HG02642 (cell line): ENCODE measurements at regions not wholly inside any gene's neighbourhood (a gene's known extent, or its start where the extent isn't known, plus 50 kb on each side); places are given as distances from the start of the nearest gene placed in this dataset.
"Not testable (repeated sequence)": the region's sequence is repeated elsewhere in the genome, so short reads cannot be mapped to it uniquely, and the experiment has no call there.

Experiments
- ATAC-seq: cut with Tn5 transposase; IDR thresholded peaks from one replicate; pipeline ENCODE4 v1.9.1; 2021; ENCODE audit warnings: mild to moderate bottlenecking; ENCODE audit not compliant: unreplicated experiment, poor library complexity

DNA sequence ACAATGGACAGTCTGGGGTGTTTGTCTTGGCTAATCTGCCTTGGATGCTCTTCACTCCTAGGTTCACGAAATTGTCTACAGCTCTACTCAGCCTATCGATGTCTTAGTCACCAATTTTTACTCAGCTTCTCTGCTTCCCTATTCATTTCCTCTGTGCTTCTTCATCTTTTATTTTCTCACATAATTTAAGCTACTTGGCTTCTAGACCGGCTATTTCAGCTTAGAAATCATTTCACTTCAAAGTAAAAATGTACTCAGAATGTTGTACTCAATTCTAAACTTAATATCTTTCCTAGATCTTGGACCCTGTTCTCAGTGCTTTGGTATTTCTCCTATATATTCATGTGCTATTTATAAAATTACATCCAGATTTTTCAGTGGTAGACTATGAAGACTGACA, 430.0 kb upstream of the FTMT start:
- no peak for ATAC-seq

DNA sequence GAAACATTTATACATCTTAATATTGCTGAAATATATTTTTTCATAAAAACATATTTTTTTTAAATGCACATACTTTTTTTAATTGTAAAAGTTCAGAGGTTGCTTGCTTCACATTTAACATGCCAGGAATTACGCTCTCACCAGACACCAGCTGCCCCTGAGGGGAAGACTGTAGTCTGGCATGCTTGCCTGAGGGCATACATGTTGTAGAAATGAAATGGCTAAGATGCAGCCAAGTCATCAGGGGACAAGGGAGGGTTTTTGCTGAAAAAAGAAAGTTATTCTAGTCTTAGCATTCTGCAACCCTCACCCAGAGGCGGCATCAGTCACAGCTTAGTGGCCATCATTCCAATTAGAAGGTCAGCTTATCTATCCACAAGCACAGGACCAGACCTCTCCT, 426.7 kb upstream of the FTMT start:
- ATAC-seq: no peak

DNA sequence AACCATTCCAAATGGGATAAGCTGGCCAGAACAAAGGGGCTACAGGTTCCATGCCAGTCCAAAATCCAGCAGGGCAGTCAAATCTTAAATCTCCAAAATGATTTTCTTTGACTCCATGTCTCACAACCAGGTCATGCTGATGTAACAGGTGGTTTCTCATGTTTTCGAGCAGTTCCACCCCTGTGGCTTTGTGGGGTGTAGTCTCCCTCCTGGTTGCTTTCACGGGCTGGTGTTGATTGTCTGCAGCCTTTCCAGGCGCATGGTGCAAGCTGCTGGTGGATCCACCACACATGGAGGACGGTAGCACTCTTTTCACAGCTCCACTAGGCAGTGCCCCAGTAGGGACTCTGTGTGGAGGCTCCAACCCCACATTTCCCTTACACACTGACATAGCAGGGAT, 425.5 kb upstream of the FTMT start:
- no peak for ATAC-seq

DNA sequence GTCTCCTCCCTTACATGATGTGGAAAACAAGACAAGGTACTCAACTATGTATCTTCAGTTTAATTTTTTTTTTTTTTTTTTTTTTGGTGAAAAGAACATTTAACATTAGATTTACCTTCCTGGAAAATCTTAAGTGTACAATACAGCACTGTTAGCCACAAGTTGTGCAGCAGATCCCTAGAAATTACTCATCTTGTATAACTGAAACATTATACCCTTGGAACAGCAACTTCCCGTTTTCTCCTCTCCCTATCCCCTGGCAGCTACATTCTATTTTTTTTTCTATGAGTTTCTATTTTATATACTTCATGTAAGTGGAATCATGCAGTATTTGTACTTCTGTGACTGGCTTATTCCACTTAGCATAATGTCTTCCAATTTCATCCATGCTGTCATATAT, 421.9 kb upstream of the FTMT start:
- no peak for ATAC-seq

DNA sequence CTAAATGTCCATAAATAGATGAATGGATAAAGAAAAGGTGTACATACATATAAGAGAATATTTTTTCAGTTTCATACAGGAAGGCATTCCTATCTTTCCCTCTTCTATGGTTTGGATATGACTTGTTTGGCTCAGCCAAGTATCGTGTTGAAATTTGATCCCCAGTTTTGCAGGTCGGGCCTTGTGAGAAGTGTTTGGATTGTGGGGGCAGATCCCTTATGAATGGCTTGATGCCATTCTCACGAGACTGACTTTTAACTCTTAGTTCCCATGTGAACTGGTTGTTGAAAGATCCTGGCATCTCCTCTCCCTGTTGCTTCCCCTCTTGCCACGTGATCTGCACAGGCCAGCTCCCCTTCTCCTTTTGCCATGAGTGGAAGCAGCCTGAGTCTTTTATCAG, 421.1 kb upstream of the FTMT start:
- no peak for ATAC-seq

DNA sequence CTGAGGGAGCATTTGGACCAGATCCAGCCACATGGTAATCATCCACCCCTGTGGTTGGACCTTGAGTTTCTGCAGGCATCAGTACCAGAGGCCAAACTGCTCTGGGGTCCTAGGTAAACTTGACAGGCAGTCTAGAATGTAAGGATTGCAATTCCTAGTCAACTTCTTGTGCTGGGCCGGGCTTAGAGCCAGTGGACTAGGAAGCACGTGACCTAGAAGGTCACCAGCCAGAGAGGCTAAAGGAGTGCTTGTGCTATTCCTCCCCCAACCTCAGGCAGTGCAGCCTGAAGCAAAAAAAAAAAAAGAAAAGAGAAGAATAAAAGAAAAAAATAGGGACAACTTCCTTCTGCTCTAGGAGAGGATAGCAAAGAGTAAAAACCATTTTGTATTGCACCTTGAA, 406.2 kb upstream of the FTMT start:
- ATAC-seq: no peak

DNA sequence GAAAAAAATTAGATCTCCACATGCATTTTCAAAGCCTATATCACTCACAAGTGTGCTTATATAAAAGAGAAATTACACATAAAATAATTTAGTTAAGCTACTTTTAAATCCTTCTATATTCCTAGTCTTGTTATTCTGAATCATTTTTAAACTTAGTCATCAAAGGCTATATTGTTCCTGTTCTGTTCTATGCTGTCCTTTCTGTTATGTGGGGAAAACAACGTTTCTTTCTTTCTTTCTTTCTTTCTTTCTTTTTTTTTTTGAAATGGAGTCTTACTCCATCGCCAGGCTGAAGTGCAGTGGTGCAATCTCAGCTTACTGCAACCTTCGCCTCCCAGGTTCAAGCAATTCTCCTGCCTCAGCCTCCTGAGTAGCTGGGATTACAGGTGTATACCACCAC, 389.2 kb upstream of the FTMT start:
- ATAC-seq: no peak

DNA sequence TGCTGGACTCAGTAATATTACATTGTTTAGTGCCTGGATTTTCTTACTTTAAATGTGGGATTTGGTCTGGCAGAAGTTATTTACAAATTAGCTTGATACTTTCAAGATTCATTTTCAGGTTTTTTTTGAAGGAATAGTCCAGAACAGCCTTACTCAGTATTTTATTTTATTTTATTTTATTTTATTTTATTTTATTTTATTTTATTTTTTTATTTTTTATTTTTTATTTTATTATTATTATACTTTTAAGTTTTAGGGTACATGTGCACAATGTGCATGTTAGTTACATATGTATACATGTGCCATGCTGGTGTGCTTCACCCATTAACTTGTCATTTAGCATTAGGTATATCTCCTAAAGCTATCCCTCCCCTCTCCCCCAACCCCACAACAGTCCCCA, 380.5 kb upstream of the FTMT start:
- not testable (repeated sequence) for ATAC-seq

DNA sequence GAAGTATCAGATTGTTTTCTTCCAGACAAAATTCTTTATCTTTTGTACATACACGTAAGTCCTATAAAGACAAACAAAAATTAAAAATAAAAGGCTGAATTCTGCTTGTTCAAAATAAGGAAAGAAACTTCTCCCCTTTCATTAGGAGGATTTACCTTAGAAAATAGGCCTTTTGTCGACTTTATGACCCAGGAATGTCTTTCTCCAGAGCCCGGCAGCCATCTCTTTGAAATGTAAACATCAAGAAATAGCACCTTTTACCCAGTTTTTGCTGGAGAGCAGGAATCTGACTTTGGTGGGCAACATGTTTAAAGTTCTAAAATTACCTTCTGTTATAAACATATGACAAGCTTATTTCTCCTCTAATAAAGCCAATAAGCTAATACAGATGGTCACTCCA, 373.0 kb upstream of the FTMT start:
- no peak for ATAC-seq

DNA sequence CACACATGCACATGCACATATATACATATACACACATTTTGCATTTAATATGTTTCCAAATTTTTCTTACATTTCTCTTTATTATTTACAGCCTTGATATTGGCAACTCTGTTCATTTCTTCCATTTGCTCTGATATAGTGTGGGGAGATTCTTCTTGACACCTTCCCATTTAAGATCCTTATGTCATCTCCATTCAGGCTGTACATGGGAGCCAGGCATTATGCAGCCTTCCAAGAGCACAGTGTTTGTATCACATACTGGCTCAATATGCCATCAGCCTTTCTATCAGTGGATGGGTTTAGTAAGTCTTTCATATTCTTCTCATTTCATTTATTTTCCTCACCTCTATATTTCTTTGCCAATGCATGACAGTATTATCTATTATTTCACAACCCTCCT, 372.3 kb upstream of the FTMT start:
- no peak for ATAC-seq

DNA sequence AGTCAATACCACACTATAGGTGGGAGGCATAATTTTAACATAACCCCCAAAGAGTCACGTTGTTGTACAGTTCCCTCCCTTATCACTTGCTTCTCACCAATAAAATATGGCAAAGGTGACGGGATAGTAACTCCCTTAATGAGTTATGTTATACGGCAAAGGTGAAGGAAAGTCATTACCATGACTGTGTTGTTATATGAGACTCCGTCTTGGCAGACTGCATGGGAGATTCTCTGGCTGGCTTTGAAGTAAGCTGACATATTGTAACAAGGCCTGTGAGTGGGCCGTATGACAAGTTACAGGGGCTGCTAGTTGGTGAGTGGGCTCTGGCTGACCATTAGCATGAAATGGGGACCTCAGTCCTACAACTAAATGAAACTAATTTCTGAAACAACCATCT, 366.4 kb upstream of the FTMT start:
- no peak for ATAC-seq

DNA sequence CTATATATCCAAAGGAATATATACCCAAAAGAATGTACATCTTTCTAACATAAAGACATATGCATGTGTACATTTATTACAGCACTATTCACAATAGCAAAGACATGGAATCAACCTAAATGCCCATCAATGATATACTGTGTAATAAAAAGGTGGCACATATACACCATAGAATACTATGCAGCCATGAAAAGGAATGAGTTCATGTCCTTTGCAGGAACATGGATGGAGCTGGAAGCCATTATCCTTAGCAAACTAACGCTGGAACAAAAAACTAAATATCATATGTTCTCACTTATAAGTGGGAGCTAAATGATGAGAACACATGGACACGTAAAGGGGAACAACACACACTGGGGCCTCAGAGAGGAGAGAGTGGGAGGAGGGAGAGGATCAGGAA, 365.7 kb upstream of the FTMT start:
- ATAC-seq: not testable (repeated sequence)

DNA sequence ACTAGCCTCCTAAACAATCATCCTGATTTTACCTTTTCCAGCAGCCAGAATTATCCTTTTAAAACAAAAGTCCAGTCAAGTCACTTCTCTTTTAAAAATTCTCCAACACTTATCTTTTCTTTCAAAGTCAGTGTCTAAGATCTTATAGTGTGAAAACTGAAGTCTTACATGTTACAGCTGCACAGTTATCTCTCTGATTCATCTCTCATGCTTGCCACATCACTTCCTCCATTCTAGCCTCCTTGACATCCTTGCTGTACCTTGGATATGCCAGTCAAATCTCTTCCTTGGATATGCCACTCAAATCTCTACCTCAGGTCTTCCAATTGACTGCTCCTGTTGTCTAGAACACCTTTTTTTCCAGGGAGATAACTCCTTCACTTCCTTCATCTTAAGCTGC, 361.7 kb upstream of the FTMT start:
- no peak for ATAC-seq

DNA sequence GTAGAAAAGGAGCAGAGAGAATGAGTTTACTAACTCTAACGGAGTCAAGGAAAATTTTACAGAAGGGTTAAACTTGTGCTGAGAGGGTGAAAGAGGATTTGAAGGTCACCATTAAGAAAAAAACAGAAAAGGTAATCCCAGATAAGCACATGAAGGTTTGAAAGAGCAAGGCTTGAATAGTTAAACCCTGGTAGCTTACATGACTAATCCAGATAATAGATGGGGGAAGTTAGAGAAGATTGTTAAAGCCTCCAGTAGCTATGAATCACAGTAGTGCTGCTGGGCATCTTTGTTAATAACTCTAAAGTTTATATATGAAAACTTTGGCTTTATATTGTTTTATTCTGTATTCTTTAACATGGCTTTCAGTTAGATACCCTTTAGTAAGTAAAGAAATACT, 354.5 kb upstream of the FTMT start:
- no peak for ATAC-seq

DNA sequence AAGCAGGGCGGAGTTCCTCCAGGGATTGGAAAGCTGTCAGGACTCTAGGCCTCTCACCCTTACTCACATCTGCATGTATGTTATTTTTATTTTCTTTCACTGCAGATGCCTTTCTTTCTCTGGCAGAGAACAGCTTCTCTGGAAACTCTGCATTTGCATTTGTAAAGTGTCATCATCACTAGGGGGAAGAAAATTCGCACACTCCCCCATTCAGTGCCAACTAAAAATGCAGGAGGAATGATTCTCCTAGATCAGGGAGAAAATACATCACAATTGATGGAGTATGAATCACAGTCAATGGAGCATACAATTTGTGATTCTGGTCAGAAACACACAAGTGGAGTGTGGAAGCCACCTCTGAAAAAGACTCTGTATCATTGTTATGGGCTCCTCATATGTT, 351.4 kb upstream of the FTMT start:
- no peak for ATAC-seq

DNA sequence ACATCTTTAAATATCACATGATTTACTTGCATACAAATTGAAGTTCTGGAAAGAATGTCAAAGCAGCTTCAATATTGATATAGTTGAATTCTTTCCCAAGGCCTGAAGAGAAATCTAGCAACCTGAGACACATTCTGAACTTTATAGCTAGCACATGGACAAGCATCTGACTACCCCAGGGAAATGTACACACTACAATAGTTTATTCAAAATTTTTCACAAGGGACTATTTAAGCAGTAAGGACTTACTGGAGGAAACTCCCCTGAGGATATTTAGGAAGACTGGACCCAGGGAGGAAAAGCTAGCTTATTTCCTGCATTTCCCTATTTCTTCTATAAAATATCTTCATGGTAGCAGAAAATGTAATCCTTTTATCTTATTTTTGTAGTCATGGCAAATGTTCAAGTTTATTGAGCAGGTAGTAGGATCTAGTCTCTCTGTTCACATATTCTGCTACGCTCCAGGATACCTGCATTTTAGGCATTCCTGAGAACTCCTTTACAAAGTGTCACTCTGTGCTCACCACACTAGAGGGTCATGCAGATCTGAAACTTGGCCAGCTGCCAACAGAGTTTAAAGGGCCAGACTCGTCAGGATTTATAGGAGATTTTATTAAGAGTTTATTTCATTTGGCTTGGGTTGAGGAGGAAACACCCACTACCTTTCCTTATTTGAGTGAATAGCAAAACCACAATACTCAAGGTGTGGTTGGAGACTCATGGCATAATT, 348.4 kb upstream of the FTMT start:
- no peak for ATAC-seq

DNA sequence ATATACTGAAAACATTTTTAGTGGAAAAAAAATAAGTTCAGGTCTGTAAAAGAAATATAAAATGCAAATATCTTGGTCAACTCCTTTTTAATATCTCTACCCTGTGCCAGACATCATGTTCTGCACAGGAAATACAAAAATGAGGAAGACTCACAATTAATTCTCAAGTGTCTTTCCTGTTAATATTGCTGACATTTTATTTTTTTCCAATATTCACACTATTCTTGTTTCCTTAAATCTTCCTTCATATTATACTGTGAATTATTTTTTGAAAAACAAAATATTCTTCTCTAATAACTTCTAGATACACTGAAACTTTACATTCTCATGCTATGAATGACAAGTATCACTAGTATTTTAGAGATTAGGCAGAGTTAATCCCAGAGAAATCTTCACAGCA, 334.7 kb upstream of the FTMT start:
- ATAC-seq: no peak

DNA sequence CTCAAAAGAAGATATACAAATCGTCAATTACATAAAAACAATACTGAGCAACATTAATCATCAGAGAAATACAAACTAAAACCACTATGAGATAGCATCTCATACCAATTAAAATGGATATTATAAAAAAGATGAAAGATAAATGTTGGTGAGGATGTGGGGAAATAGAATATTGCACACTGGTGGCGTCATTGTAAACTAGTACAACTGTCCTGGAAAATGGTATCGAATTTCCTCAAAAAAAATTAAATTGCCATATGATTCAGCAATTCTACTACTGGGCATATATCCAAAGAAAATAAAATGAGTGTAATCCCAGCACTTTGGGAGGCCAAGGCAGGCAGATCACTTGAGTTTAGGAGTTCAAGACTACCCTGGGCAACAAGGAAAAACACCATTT, 326.0 kb upstream of the FTMT start:
- ATAC-seq: no peak

DNA sequence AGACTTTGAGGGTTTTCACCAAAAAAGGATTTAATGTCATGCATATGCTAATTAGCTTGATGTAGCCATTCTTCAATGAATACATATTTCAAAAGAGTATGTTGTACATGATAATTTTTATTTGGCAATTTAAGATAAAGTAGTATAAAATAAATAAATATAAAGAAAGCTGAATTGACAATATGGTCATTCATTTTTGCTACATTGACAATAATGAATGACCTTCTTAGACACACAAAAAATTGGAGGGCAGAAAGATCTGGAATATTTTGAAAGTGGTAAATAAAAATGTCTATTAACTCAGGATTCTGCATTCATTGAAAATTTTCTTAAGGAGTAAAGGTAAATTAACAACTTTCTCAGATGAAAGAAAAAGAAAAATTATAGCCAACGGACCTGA, 324.8 kb upstream of the FTMT start:
- ATAC-seq: no peak

DNA sequence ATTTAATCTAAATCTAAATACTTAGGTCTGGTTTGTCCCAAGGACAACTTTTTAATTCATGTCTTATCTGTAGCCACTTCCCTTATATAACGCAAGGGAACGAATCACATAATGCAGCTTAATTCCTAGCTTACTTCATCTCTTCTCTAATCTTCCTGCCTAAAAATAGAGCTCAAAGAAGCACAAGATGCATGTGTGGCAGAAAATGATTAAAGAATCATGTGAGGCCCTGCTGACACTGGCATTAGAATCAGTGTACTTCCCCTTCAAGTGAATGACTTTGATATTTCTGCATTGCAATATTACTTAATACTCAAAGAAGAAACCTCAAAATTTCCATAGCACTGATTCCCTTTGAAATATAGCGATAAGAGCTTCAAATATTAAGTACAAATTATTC, 317.9 kb upstream of the FTMT start:
- no peak for ATAC-seq

DNA sequence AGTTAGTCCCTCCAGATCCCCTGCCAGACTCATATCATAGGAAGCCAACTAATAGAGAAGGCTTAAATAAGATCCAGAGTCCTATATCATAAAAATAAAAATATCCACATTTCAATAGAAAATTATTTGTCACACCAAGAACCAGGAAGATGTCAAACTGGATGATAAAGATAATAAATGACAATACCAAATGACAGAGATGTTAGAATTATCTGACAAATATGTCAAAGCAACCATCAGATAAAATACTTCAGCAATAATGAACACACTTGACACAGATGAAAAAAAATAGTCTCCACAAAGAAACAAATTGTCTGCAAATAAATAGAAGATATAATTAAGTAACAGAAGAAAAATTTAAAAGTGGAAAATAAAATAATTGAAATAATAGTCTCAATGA, 300.7 kb upstream of the FTMT start:
- ATAC-seq: no peak

DNA sequence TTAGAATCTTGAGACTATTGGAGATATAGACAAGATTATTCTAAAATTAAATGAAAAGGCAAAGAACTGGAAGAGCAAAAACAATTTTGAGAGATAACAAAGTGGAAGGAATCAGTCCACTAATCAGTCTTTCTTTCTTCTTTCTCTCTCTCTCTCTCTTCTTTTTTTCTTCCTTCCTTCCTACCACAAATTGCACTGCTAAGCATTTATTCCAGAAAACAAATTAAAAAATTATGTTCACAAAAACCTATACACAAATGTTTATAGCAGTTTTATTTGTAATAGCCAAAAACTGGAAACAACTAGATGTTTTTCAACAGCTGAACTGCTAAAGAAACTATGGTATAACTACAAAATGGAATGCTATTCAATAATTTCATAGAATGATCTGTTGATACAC, 291.9 kb upstream of the FTMT start:
- no peak for ATAC-seq

DNA sequence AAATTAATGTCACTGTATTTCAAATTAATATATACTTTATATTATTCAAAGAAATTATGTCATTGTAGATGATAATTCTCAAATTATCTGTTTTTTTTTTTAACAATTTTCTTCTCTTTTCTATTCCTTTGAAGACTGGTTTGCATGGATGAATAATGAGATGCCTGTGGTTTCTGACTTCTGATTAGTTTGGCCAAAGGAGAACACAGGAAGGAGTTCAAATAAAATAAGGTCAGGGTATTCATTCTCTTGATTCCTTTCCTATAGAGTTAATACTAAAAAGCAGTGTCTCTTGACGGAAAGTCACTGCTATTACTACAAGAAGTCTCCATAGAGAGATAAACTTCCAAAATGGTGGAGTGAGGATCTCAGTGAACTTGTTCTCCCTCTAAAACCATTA, 279.6 kb upstream of the FTMT start:
- ATAC-seq: no peak
